ENCODE measurements at regions not wholly inside any gene's neighbourhood (a gene's known extent, or its start where the extent isn't known, plus 50 kb on each side); places are given as distances from the start of the nearest gene placed in this dataset.

DNA sequence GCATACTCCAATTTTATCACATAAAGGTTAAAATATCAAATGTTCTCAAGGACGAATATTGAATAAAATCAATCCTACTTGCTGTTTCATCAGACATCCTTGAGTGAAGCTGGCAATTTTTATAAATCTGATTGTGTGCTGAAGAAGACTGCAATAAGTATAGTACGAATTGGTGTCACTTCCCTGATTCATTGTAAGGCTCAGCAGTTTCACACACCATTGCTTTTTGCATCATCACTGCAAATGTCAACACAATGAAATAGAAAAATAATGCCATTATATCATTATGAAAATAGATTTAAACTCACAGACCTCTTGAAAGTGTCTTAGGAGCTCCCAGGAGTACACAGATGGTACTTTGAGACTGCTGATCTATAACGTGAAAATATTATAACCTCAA is 172.5 kb downstream of the ANKRD50 start:
- Mint-ChIP-seq H3K4me1 (no peaks in the 10 kb centered on the region), H3K9me3 (peaks cover 0 to 3% of the 10 kb centered on the region in 2 donors), H3K27me3 (ENCODE audit: low read depth in 2 of 2) (no peaks in the 10 kb centered on the region), H3K4me3 (no peak overlapping the region), H3K36me3 (no peaks in the 10 kb centered on the region), H3K27ac (no peak overlapping the region)
- Histone ChIP-seq H3K36me3 (ENCODE audit: control insufficient read depth, insufficient read depth, low read length) (no peaks in the 10 kb centered on the region), H3K27ac (ENCODE audit: low read length) (no peak overlapping the region), H3K4me1 (ENCODE audit: control insufficient read depth, insufficient read depth, low read length) (no peaks in the 10 kb centered on the region), H3K9me3 (ENCODE audit: control insufficient read depth, insufficient read depth, low read length) (no peaks in the 10 kb centered on the region), H3K4me3 (ENCODE audit: low read length) (no peak overlapping the region), H3K27me3 (ENCODE audit: control insufficient read depth, insufficient read depth, low read length) (no peaks in the 10 kb centered on the region)
- TF ChIP-seq, protein P1, sequence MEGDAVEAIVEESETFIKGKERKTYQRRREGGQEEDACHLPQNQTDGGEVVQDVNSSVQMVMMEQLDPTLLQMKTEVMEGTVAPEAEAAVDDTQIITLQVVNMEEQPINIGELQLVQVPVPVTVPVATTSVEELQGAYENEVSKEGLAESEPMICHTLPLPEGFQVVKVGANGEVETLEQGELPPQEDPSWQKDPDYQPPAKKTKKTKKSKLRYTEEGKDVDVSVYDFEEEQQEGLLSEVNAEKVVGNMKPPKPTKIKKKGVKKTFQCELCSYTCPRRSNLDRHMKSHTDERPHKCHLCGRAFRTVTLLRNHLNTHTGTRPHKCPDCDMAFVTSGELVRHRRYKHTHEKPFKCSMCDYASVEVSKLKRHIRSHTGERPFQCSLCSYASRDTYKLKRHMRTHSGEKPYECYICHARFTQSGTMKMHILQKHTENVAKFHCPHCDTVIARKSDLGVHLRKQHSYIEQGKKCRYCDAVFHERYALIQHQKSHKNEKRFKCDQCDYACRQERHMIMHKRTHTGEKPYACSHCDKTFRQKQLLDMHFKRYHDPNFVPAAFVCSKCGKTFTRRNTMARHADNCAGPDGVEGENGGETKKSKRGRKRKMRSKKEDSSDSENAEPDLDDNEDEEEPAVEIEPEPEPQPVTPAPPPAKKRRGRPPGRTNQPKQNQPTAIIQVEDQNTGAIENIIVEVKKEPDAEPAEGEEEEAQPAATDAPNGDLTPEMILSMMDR (IDR thresholded peaks at IDR 0.05): no peak
- no peak for DNase-seq
- intact Hi-C loops (cut with micrococcal nuclease): no loop called here
- ATAC-seq: no peak
- WGBS (ENCODE audit: insufficient coverage): 79% methylated on average over 2 of the region's 3 CpGs

DNA sequence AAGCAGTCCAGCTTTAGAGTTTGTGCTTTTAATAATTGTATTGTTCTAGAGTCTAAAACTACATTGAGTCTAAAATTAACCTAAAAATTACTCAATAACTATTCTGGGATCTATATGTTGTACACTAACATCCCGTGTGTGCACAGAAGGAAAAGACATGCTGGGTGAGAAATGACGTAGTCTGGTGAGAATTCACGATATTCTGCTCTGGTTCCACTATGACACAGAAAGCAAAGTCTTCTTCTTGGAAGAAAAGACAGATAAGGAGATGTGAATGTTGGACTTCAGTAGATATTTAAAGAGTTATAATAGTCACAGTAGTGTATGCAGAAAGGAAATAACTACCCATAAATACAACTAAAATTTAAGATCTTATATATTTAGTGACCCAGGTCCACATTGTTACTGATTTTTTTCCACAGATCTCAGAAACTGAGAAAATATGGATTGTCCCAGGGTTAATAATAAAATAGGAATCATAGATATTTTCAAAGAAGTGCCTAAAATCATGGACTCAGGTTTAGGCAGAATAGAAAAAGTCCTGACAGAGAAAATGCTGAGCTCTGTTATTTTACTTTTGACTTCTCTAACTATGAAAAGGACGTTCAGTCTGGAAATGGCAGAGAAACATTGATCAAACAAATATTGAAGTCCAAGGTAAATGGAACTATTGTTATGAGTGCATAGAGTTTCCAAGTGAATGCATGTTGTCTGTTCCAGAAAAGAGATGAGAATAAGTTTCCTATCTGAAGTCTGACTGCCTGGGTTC is 170.7 kb downstream of the ANKRD50 start:
- no peaks in the 10 kb centered on the region for H3K36me3 ChIP-seq (ENCODE audit: control insufficient read depth, insufficient read depth, low read length)
- TF ChIP-seq, protein P1 (IDR thresholded peaks at IDR 0.05): no peak
- intact Hi-C loops (cut with micrococcal nuclease): no loop called here
- H3K4me1 Mint-ChIP-seq: no peaks in the 10 kb centered on the region
- no peaks in the 10 kb centered on the region for H3K9me3 ChIP-seq (ENCODE audit: control insufficient read depth, insufficient read depth, low read length)
- 76% methylated on average over 4 of the region's 4 CpGs for WGBS (ENCODE audit: insufficient coverage)
- H3K36me3 Mint-ChIP-seq: no peaks in the 10 kb centered on the region
- DNase-seq (no peak), ATAC-seq (no peak)
- no peaks in the 10 kb centered on the region for H3K27me3 Mint-ChIP-seq (ENCODE audit: low read depth in 2 of 2)
- H3K27ac Mint-ChIP-seq: no peak overlapping the region
- no peaks in the 10 kb centered on the region for H3K27me3 ChIP-seq (ENCODE audit: control insufficient read depth, insufficient read depth, low read length)
- H3K4me3 ChIP-seq (ENCODE audit: low read length): no peak overlapping the region
- no peak overlapping the region for H3K4me3 Mint-ChIP-seq
- H3K27ac ChIP-seq (ENCODE audit: low read length): no peak overlapping the region
- H3K9me3 Mint-ChIP-seq: peaks cover 2% of the 10 kb centered on the region in 2 donors
- no peaks in the 10 kb centered on the region for H3K4me1 ChIP-seq (ENCODE audit: control insufficient read depth, insufficient read depth, low read length)

GRCh38 chr4:124555959-124556358 is 156.6 kb downstream of the ANKRD50 start:
- Histone ChIP-seq H3K9me3 (ENCODE audit: control insufficient read depth, insufficient read depth, low read length) (peaks cover 3% of the 10 kb centered on the region), H3K4me1 (ENCODE audit: control insufficient read depth, insufficient read depth, low read length) (no peaks in the 10 kb centered on the region), H3K4me3 (ENCODE audit: low read length) (no peak overlapping the region), H3K27ac (ENCODE audit: low read length) (no peak overlapping the region), H3K27me3 (ENCODE audit: control insufficient read depth, insufficient read depth, low read length) (no peaks in the 10 kb centered on the region), H3K36me3 (ENCODE audit: control insufficient read depth, insufficient read depth, low read length) (no peaks in the 10 kb centered on the region)
- H3K4me3 Mint-ChIP-seq: no peak overlapping the region
- no peaks in the 10 kb centered on the region for H3K27me3 Mint-ChIP-seq (ENCODE audit: low read depth in 2 of 2)
- no peaks in the 10 kb centered on the region for H3K4me1 Mint-ChIP-seq
- intact Hi-C loops (cut with micrococcal nuclease): no loop called here
- ATAC-seq (no peak), DNase-seq (no peak)
- peaks cover 10 to 12% of the 10 kb centered on the region in 2 donors for H3K9me3 Mint-ChIP-seq
- TF ChIP-seq, protein P1 (IDR thresholded peaks at IDR 0.05): no peak
- 84% methylated on average over 8 of the region's 8 CpGs for WGBS (ENCODE audit: insufficient coverage)
- H3K27ac Mint-ChIP-seq: no peak overlapping the region
- no peaks in the 10 kb centered on the region for H3K36me3 Mint-ChIP-seq

- TF ChIP-seq, protein P1 (IDR thresholded peaks at IDR 0.05): no peak
- no peak for ATAC-seq
- no CpG with 5 or more reads among the region's 1 CpG for WGBS (ENCODE audit: insufficient coverage)
Observed at GRCh38 chr4:124564121-124564520, 148.4 kb downstream of the ANKRD50 start.

More at GRCh38 chr4:124564121-124564520, 148.4 kb downstream of the ANKRD50 start:
- Histone ChIP-seq H3K27me3 (ENCODE audit: control insufficient read depth, insufficient read depth, low read length) (no peaks in the 10 kb centered on the region), H3K36me3 (ENCODE audit: control insufficient read depth, insufficient read depth, low read length) (no peaks in the 10 kb centered on the region), H3K27ac (ENCODE audit: low read length) (no peak overlapping the region), H3K4me3 (ENCODE audit: low read length) (no peak overlapping the region), H3K9me3 (ENCODE audit: control insufficient read depth, insufficient read depth, low read length) (no peaks in the 10 kb centered on the region), H3K4me1 (ENCODE audit: control insufficient read depth, insufficient read depth, low read length) (no peaks in the 10 kb centered on the region)
- Mint-ChIP-seq H3K27me3 (ENCODE audit: low read depth in 2 of 2) (no peaks in the 10 kb centered on the region), H3K36me3 (no peaks in the 10 kb centered on the region), H3K4me1 (no peaks in the 10 kb centered on the region), H3K27ac (no peak overlapping the region), H3K4me3 (no peak overlapping the region), H3K9me3 (peaks cover 10 to 15% of the 10 kb centered on the region in 2 donors)
- DNase-seq: no peak
- intact Hi-C loops (cut with micrococcal nuclease): no loop called here
